HEK293 (cell line): ENCODE measurements at regions not wholly inside any gene's neighbourhood (a gene's known extent, or its start where the extent isn't known, plus 50 kb on each side); places are given as distances from the start of the nearest gene placed in this dataset.

Experiments used
- HOXC10 ChIP-seq: sonication (generic); formaldehyde crosslinking; IDR thresholded peaks from 2 replicates; pipeline ENCODE4 v1.8.1; 2023; ENCODE audit warnings: mild to moderate bottlenecking, missing genetic modification reagents
- MYNN ChIP-seq: fragments of 450-650 bp; formaldehyde crosslinking; IDR thresholded peaks from 2 replicates; pipeline ENCODE4 v1.5.1; 2016; ENCODE audit warnings: missing biosample characterization, missing genetic modification characterization, borderline replicate concordance
- ZNF114 ChIP-seq: fragments of 450-650 bp; formaldehyde crosslinking; IDR thresholded peaks from 2 replicates; pipeline ENCODE4 v1.5.0; 2017; ENCODE audit warnings: missing biosample characterization, missing genetic modification characterization
- ZNF24 ChIP-seq: fragments of 450-650 bp; formaldehyde crosslinking; IDR thresholded peaks from 2 replicates; pipeline ENCODE4 v1.5.1; 2016; ENCODE audit warnings: missing biosample characterization, missing genetic modification characterization
- ZNF274 ChIP-seq, 2 experiments: fragments of 200-500 bp in 1 of 2; fragments of 450-650 bp in 1 of 2; sonication (Bioruptor generic) in 1 of 2; formaldehyde crosslinking in 1 of 2; IDR thresholded peaks; 2 replicates each; pipeline versions ENCODE4 v1.5.1 to v1.6.1; 2014 to 2016; ENCODE audit warnings: borderline replicate concordance in 1 of 2, inconsistent platforms in 1 of 2, low read length in 1 of 2, missing biosample characterization in 1 of 2, missing genetic modification characterization in 1 of 2
- ZNF280C ChIP-seq: fragments of 450-650 bp; formaldehyde crosslinking; IDR thresholded peaks from 2 replicates; pipeline ENCODE4 v1.5.1; 2016; ENCODE audit warnings: missing biosample characterization, missing genetic modification characterization
- ZNF362 ChIP-seq: fragments of 450-650 bp; formaldehyde crosslinking; IDR thresholded peaks from 2 replicates; pipeline ENCODE4 v1.5.1; 2016; ENCODE audit warnings: missing biosample characterization, missing genetic modification characterization
- ZNF658 ChIP-seq: fragments of 450-650 bp; formaldehyde crosslinking; IDR thresholded peaks from 2 replicates; pipeline ENCODE4; 2016; ENCODE audit warnings: missing biosample characterization, missing genetic modification characterization
- ZNF785 ChIP-seq: fragments of 450-650 bp; formaldehyde crosslinking; IDR thresholded peaks from 2 replicates; pipeline ENCODE4 v1.5.1; 2016; ENCODE audit warnings: missing biosample characterization, missing genetic modification characterization
- TF ChIP-seq, protein P1 (sequence below): fragments of 450-650 bp; formaldehyde crosslinking; IDR thresholded peaks from 2 replicates; pipeline ENCODE4 v1.5.1; 2016; ENCODE audit warnings: missing biosample characterization, missing genetic modification characterization
- TF ChIP-seq, protein P2 (sequence below): sonication (generic); formaldehyde crosslinking; IDR thresholded peaks from 2 replicates; pipeline ENCODE4 v1.8.1; 2022; ENCODE audit warnings: mild to moderate bottlenecking, moderate library complexity, missing genetic modification reagents
- TF ChIP-seq, protein P3 (sequence below): fragments of 450-650 bp; formaldehyde crosslinking; IDR thresholded peaks from 2 replicates; pipeline ENCODE4 v1.5.1; 2016; ENCODE audit warnings: missing biosample characterization, missing genetic modification characterization, low read depth

DNA sequence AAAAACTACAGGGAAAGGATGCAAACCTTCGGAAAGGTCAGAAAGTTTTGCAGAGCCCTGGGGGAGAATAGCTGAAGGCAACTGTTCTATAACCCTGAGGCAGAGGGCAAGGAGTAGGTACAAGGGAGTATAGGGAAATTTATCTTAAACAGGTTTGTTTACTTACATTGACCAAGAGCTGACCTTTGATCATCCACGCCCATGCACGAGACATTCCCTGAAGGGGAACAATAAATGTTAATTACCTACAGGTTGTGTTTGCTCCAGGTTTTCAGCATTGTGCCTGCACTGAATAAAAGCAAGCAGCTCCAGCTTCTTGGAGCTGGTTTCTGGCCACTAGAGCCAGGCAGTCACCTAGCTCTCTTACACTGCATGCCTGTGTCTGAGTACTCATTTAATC lies 524.5 kb upstream of the TGFBR2 start:
- TF ChIP-seq ZNF280C (tag by site-specific recombination) (no peak), MYNN (tag by site-specific recombination) (no peak), ZNF785 (tag by site-specific recombination) (no peak), ZNF274 (IDR thresholded peaks at IDR 0.05; ENCODE audit: low read length) (no peak), ZNF274 (tag by site-specific recombination; IDR thresholded peaks at IDR 0.05; ENCODE audit: borderline replicate concordance) (no peak), ZNF658 (tag by site-specific recombination) (no peak), HOXC10 (no peak), ZNF24 (tag by site-specific recombination) (no peak), ZNF362 (tag by site-specific recombination) (no peak), ZNF114 (no peak)
- TF ChIP-seq, protein P1, sequence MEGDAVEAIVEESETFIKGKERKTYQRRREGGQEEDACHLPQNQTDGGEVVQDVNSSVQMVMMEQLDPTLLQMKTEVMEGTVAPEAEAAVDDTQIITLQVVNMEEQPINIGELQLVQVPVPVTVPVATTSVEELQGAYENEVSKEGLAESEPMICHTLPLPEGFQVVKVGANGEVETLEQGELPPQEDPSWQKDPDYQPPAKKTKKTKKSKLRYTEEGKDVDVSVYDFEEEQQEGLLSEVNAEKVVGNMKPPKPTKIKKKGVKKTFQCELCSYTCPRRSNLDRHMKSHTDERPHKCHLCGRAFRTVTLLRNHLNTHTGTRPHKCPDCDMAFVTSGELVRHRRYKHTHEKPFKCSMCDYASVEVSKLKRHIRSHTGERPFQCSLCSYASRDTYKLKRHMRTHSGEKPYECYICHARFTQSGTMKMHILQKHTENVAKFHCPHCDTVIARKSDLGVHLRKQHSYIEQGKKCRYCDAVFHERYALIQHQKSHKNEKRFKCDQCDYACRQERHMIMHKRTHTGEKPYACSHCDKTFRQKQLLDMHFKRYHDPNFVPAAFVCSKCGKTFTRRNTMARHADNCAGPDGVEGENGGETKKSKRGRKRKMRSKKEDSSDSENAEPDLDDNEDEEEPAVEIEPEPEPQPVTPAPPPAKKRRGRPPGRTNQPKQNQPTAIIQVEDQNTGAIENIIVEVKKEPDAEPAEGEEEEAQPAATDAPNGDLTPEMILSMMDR (tag by site-specific recombination): no peak
- TF ChIP-seq, protein P2, sequence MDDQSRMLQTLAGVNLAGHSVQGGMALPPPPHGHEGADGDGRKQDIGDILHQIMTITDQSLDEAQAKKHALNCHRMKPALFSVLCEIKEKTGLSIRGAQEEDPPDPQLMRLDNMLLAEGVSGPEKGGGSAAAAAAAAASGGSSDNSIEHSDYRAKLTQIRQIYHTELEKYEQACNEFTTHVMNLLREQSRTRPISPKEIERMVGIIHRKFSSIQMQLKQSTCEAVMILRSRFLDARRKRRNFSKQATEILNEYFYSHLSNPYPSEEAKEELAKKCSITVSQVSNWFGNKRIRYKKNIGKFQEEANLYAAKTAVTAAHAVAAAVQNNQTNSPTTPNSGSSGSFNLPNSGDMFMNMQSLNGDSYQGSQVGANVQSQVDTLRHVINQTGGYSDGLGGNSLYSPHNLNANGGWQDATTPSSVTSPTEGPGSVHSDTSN (CRISPR knock-in tag): no peak
- TF ChIP-seq, protein P3, sequence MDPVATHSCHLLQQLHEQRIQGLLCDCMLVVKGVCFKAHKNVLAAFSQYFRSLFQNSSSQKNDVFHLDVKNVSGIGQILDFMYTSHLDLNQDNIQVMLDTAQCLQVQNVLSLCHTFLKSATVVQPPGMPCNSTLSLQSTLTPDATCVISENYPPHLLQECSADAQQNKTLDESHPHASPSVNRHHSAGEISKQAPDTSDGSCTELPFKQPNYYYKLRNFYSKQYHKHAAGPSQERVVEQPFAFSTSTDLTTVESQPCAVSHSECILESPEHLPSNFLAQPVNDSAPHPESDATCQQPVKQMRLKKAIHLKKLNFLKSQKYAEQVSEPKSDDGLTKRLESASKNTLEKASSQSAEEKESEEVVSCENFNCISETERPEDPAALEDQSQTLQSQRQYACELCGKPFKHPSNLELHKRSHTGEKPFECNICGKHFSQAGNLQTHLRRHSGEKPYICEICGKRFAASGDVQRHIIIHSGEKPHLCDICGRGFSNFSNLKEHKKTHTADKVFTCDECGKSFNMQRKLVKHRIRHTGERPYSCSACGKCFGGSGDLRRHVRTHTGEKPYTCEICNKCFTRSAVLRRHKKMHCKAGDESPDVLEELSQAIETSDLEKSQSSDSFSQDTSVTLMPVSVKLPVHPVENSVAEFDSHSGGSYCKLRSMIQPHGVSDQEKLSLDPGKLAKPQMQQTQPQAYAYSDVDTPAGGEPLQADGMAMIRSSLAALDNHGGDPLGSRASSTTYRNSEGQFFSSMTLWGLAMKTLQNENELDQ (tag by site-specific recombination): no peak
